Mesenchymal stem cell (in vitro differentiated cells and primary cell): ENCODE measurements at regions not wholly inside any gene's neighbourhood (a gene's known extent, or its start where the extent isn't known, plus 50 kb on each side); places are given as distances from the start of the nearest gene placed in this dataset.

Experiments
- DNase-seq: peaks from one replicate; pipeline ENCODE4 v3.0.0-alpha.2; 2013
- H2AFZ ChIP-seq: one replicate; pipeline ENCODE4 v1.6.1; 2013; ENCODE audit warnings: low read depth, mild to moderate bottlenecking, control low read depth, inconsistent platforms, low read length, moderate library complexity
- H2AK5ac ChIP-seq: 2 replicates; pipeline ENCODE4 v1.6.1; 2013; ENCODE audit warnings: low read length, moderate library complexity, mild to moderate bottlenecking, inconsistent platforms; ENCODE audit not compliant: severe bottlenecking
- H2BK120ac ChIP-seq: one replicate; pipeline ENCODE4 v1.6.1; 2013; ENCODE audit warnings: low read depth, mild to moderate bottlenecking, inconsistent platforms, low read length, moderate library complexity
- H2BK12ac ChIP-seq, 2 experiments: one replicate each; pipeline ENCODE4 v1.6.1; 2013; ENCODE audit warnings: inconsistent platforms in 2 of 2, low read length in 2 of 2, mild to moderate bottlenecking in 2 of 2, moderate library complexity in 2 of 2, control low read depth in 1 of 2
- H2BK15ac ChIP-seq: one replicate; pipeline ENCODE4 v1.6.1; 2013; ENCODE audit warnings: mild to moderate bottlenecking, low read depth, inconsistent platforms; ENCODE audit not compliant: poor library complexity, severe bottlenecking
- H2BK5ac ChIP-seq: 2 replicates; pipeline ENCODE4 v1.6.1; 2013; ENCODE audit warnings: low read depth, mild to moderate bottlenecking, low read length, control low read depth, inconsistent platforms; ENCODE audit not compliant: poor library complexity, severe bottlenecking
- H3K14ac ChIP-seq, 2 experiments: one replicate each; pipeline ENCODE4 v1.6.1; 2013; ENCODE audit warnings: inconsistent platforms in 2 of 2, low read length in 2 of 2, control low read depth in 1 of 2, mild to moderate bottlenecking in 1 of 2, moderate library complexity in 1 of 2
- H3K18ac ChIP-seq, 2 experiments: one replicate each; pipeline ENCODE4 v1.6.1; 2013; ENCODE audit warnings: inconsistent platforms in 2 of 2, low read length in 2 of 2, control low read depth in 1 of 2, low read depth in 1 of 2, mild to moderate bottlenecking in 1 of 2
- H3K23ac ChIP-seq, 2 experiments: one replicate each; pipeline ENCODE4 v1.6.1; 2013; ENCODE audit warnings: inconsistent platforms in 2 of 2, low read length in 2 of 2, mild to moderate bottlenecking in 2 of 2, moderate library complexity in 2 of 2, control low read depth in 1 of 2
- H3K27ac ChIP-seq: 2 replicates; pipeline ENCODE4 v1.5.1; 2013; ENCODE audit warnings: mild to moderate bottlenecking, moderate library complexity, low read length, control low read depth, inconsistent platforms; ENCODE audit not compliant: poor library complexity, severe bottlenecking
- H3K27me3 ChIP-seq, 2 experiments: 2 replicates each; pipeline versions ENCODE4 v1.6.1 to v1.7.0; 2013; ENCODE audit warnings: low read length in 2 of 2, mild to moderate bottlenecking in 2 of 2, moderate library complexity in 2 of 2, control low read depth in 1 of 2, inconsistent platforms in 1 of 2; ENCODE audit not compliant: control insufficient read depth in 1 of 2, insufficient read depth in 1 of 2
- H3K36me3 ChIP-seq, 2 experiments: 2 replicates each; pipeline versions ENCODE4 v1.6.1 to v1.7.0; 2013; ENCODE audit warnings: low read length in 2 of 2, control low read depth in 1 of 2, inconsistent platforms in 1 of 2, low read depth in 1 of 2, mild to moderate bottlenecking in 1 of 2; ENCODE audit not compliant: insufficient read depth in 2 of 2, control insufficient read depth in 1 of 2
- H3K4ac ChIP-seq, 2 experiments: one replicate each; pipeline ENCODE4 v1.6.1; 2013; ENCODE audit warnings: inconsistent platforms in 2 of 2, low read length in 2 of 2, mild to moderate bottlenecking in 2 of 2, moderate library complexity in 2 of 2, control low read depth in 1 of 2, low read depth in 1 of 2
- H3K4me1 ChIP-seq: 2 replicates; pipeline ENCODE4 v1.6.1; 2013; ENCODE audit warnings: low read depth, low read length, control low read depth; ENCODE audit not compliant: control insufficient read depth, insufficient read depth
- H3K4me2 ChIP-seq: 2 replicates; pipeline ENCODE4 v1.6.1; 2013; ENCODE audit warnings: low read length, mild to moderate bottlenecking, inconsistent platforms; ENCODE audit not compliant: poor library complexity, severe bottlenecking
- H3K4me3 ChIP-seq, 2 experiments: 2 replicates each; pipeline versions ENCODE4 v1.5.1 to v1.7.0; 2013; ENCODE audit warnings: low read length in 2 of 2, mild to moderate bottlenecking in 2 of 2, control low read depth in 1 of 2, low read depth in 1 of 2; ENCODE audit not compliant: insufficient read depth in 1 of 2
- H3K79me1 ChIP-seq: replicated peaks from 2 replicates; pipeline ENCODE4 v1.6.1; 2013; ENCODE audit warnings: mild to moderate bottlenecking, control low read depth, low read length, inconsistent platforms; ENCODE audit not compliant: poor library complexity, severe bottlenecking
- H3K9ac ChIP-seq: 2 replicates; pipeline ENCODE4 v1.7.0; 2013; ENCODE audit warnings: mild to moderate bottlenecking, low read length, moderate library complexity
- H3K9me3 ChIP-seq: 2 replicates; pipeline ENCODE4 v1.7.0; 2013; ENCODE audit warnings: mild to moderate bottlenecking, low read length; ENCODE audit not compliant: control insufficient read depth
- H4K8ac ChIP-seq: one replicate; pipeline ENCODE4 v1.6.1; 2013; ENCODE audit warnings: inconsistent platforms, mild to moderate bottlenecking, low read length, moderate library complexity
- H4K91ac ChIP-seq: one replicate; pipeline ENCODE4 v1.6.1; 2013; ENCODE audit warnings: mild to moderate bottlenecking, low read length, inconsistent platforms
- WGBS: methylation state at CpG from one replicate; pipeline ENCODE4 v1.1.7; 2013; ENCODE audit warnings: mixed read lengths; 5-methylcytosine and 5-hydroxymethylcytosine counted together

GRCh38 chr16:59410451-59410850 is 676.3 kb upstream of the GOT2 start:
- no peak overlapping the region for H2AFZ ChIP-seq
- H3K18ac ChIP-seq = no peak overlapping the region
- peaks cover 8% of the 10 kb centered on the region for H3K9me3 ChIP-seq
- no peak for DNase-seq
- WGBS = no CpG with 5 or more reads among the region's 1 CpG
- H2BK12ac ChIP-seq = no peak overlapping the region
- no peaks in the 10 kb centered on the region for H3K79me1 ChIP-seq
- H3K4me3 ChIP-seq = no peak overlapping the region
- H3K23ac ChIP-seq = no peak overlapping the region
- no peak overlapping the region for H3K4ac ChIP-seq
- no peak overlapping the region for H4K8ac ChIP-seq
- H2BK120ac ChIP-seq = no peak overlapping the region
- no peak overlapping the region for H3K4me2 ChIP-seq
- H2BK5ac ChIP-seq = no peak overlapping the region
- H4K91ac ChIP-seq = no peak overlapping the region
- H3K27ac ChIP-seq = no peak overlapping the region
- no peak overlapping the region for H2BK15ac ChIP-seq
- H3K14ac ChIP-seq = no peak overlapping the region
- no peak overlapping the region for H2AK5ac ChIP-seq
- no peaks in the 10 kb centered on the region for H3K36me3 ChIP-seq
- no peaks in the 10 kb centered on the region for H3K4me1 ChIP-seq
- H3K27me3 ChIP-seq = peaks cover 0 to 3% of the 10 kb centered on the region in 2 experiments
- no peak overlapping the region for H3K9ac ChIP-seq

DNA sequence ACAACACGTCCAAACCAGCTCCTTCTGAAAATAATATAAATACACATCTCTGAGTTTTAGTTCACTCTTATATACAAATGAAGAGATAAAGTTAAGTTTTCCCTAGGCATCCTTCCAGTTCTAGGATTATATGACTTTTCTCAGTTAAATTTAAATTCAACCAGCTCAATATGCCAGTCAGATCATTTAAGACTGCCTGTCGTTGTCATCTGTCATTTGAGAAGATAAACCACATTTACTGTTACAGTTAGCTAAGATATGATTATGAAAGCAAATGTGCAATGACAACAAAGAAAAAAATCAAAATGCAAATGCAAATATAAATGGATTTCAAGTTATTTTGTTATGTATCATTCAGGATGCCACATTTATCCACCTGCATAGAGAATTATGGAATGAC is 671.7 kb upstream of the GOT2 start:
- Histone ChIP-seq H3K18ac (no peak overlapping the region), H3K79me1 (no peaks in the 10 kb centered on the region), H4K91ac (no peak overlapping the region), H2BK120ac (no peak overlapping the region), H3K27me3 (peaks cover 0 to under 1% of the 10 kb centered on the region in 2 experiments), H3K4ac (no peak overlapping the region), H3K27ac (no peak overlapping the region), H3K14ac (no peak overlapping the region), H3K9me3 (peaks cover 8% of the 10 kb centered on the region), H3K36me3 (no peaks in the 10 kb centered on the region), H3K4me1 (no peaks in the 10 kb centered on the region), H2AFZ (no peak overlapping the region), H2BK12ac (no peak overlapping the region), H3K4me3 (no peak overlapping the region), H4K8ac (no peak overlapping the region), H3K4me2 (no peak overlapping the region), H2BK15ac (no peak overlapping the region), H2AK5ac (no peak overlapping the region), H2BK5ac (no peak overlapping the region), H3K23ac (no peak overlapping the region), H3K9ac (no peak overlapping the region)
- no peak for DNase-seq
- no CpG with 5 or more reads among the region's 2 CpGs for WGBS

DNA sequence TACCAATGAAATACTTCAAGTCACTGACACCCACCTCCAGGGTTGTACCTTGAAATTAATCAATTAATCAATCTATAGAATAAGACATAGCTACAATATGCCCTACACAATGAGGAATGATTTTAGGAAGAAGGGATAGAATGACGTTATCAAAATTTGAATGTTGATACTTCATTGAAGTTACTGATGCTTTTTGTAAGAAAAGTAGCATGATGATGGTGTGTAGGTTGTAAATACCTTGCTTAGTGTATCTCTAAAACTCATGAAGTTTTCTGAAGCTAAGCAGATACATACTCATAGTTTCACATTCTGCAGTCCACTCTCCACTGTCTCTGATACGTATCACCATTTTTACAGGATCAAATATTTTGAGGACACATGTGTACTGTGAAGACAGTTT is 670.4 kb upstream of the GOT2 start:
- Histone ChIP-seq H2AK5ac (no peak overlapping the region), H3K36me3 (no peaks in the 10 kb centered on the region), H4K91ac (no peak overlapping the region), H2BK120ac (no peak overlapping the region), H3K4ac (no peak overlapping the region), H3K4me2 (no peak overlapping the region), H2AFZ (no peak overlapping the region), H3K9me3 (peaks cover 8% of the 10 kb centered on the region), H3K9ac (no peak overlapping the region), H2BK15ac (no peak overlapping the region), H2BK5ac (no peak overlapping the region), H3K4me3 (no peak overlapping the region), H3K27ac (no peak overlapping the region), H4K8ac (no peak overlapping the region), H3K18ac (no peak overlapping the region), H3K4me1 (no peaks in the 10 kb centered on the region), H3K79me1 (no peaks in the 10 kb centered on the region), H2BK12ac (no peak overlapping the region), H3K27me3 (no peaks in the 10 kb centered on the region), H3K14ac (no peak overlapping the region), H3K23ac (no peak overlapping the region)
- DNase-seq = no peak
- 86% methylated on average over 1 of the region's 2 CpGs for WGBS

- H4K8ac ChIP-seq = no peak overlapping the region
- peaks cover 3% of the 10 kb centered on the region for H3K9me3 ChIP-seq
- no peaks in the 10 kb centered on the region for H3K36me3 ChIP-seq
- no peak overlapping the region for H3K27ac ChIP-seq
- H2BK12ac ChIP-seq = no peak overlapping the region
- no peak overlapping the region for H2BK15ac ChIP-seq
- H2BK120ac ChIP-seq = no peak overlapping the region
- no peak overlapping the region for H2AK5ac ChIP-seq
- no peak for DNase-seq
- H2AFZ ChIP-seq = no peak overlapping the region
- no peak overlapping the region for H3K18ac ChIP-seq
- no peaks in the 10 kb centered on the region for H3K4me1 ChIP-seq
- no peak overlapping the region for H3K23ac ChIP-seq
- H3K14ac ChIP-seq = no peak overlapping the region
- H3K4me3 ChIP-seq = no peak overlapping the region
- H3K9ac ChIP-seq = no peak overlapping the region
- no peak overlapping the region for H4K91ac ChIP-seq
- no peak overlapping the region for H2BK5ac ChIP-seq
- no peak overlapping the region for H3K4ac ChIP-seq
- H3K79me1 ChIP-seq = no peaks in the 10 kb centered on the region
- H3K27me3 ChIP-seq = peaks cover 0 to 13% of the 10 kb centered on the region in 2 experiments
- no peak overlapping the region for H3K4me2 ChIP-seq
Measured at GRCh38 chr16:59400830-59401229, 666.7 kb upstream of the GOT2 start.
